Prostate gland (tissue), 2 donors: ENCODE measurements at regions not wholly inside any gene's neighbourhood (a gene's known extent, or its start where the extent isn't known, plus 50 kb on each side); places are given as distances from the start of the nearest gene placed in this dataset.

ENCODE experiments used
- DNase-seq: peaks from one replicate; pipeline ENCODE4 v3.0.0-alpha.2; 2019; ENCODE audit warnings: low spot score
- H3K27ac ChIP-seq, 2 donors: fragments of 200-600 bp; sonication (generic); 2 replicates each; pipeline ENCODE4 v1.5.1; 2017 to 2019
- H3K27me3 ChIP-seq: fragments of 200-600 bp; sonication (generic); replicated peaks from 2 replicates; pipeline ENCODE4 v1.5.1; 2019; ENCODE audit not compliant: insufficient read depth
- H3K36me3 ChIP-seq, 2 donors: fragments of 200-600 bp; sonication (generic); 1 replicate in 1 of 2; 2 replicates in 1 of 2; pipeline versions ENCODE4 v1.5.1 to v1.8.1; 2017 to 2019
- H3K4me1 ChIP-seq: fragments of 200-600 bp; sonication (generic); replicated peaks from 2 replicates; pipeline ENCODE4 v1.5.1; 2019
- H3K4me3 ChIP-seq, 2 donors: fragments of 200-600 bp; sonication (generic); 2 replicates each; pipeline ENCODE4 v1.5.1; 2017 to 2019
- H3K9me3 ChIP-seq: fragments of 200-600 bp; sonication (generic); 2 replicates; pipeline ENCODE4 v1.5.1; 2017
- CTCF ChIP-seq, 4 experiments: fragments of 200-600 bp in 2 of 4; fragments of 450-650 bp in 2 of 4; sonication (generic) in 2 of 4; IDR thresholded peaks; 1 replicate in 3 of 4; 2 replicates in 1 of 4; pipeline ENCODE4 v1.5.1; 2016 to 2019; ENCODE audit warnings: antibody characterized with exemption in 4 of 4, mild to moderate bottlenecking in 2 of 4, moderate library complexity in 2 of 4
- POLR2A ChIP-seq: fragments of 450-650 bp; IDR thresholded peaks from one replicate; pipeline ENCODE4 v1.6.1; 2016; ENCODE audit warnings: antibody characterized with exemption, mild to moderate bottlenecking
- POLR2AphosphoS5 ChIP-seq: sonication (generic); formaldehyde crosslinking; IDR thresholded peaks from one replicate; pipeline ENCODE4 v1.6.1; 2017; ENCODE audit warnings: antibody characterized with exemption
- WGBS: methylation state at CpG from one replicate; pipeline ENCODE4 v1.1.5; 2018; 5-methylcytosine and 5-hydroxymethylcytosine counted together
- intact Hi-C: fragments of 100-400 bp; cut with DNase I; formaldehyde crosslinking; loops from one replicate; pipeline ENCODE4 v1.14.2; 2022

GRCh38 chr11:45725776-45726492, 60.5 kb upstream of the CHST1 start:
- H3K36me3 ChIP-seq, result no peaks in the 10 kb centered on the region
- no peaks in the 10 kb centered on the region for H3K4me1 ChIP-seq
- H3K4me3 ChIP-seq, result no peak overlapping the region
- no peaks in the 10 kb centered on the region for H3K9me3 ChIP-seq
- intact Hi-C loops, result no loop called here
- H3K27ac ChIP-seq, result no peak overlapping the region
- no peaks in the 10 kb centered on the region for H3K27me3 ChIP-seq
- TF ChIP-seq POLR2A (no peak), POLR2AphosphoS5 (no peak), CTCF (IDR thresholded peaks at IDR 0.05) (no peak)
- no peak for DNase-seq
- 72% methylated on average over 6 of the region's 6 CpGs for WGBS

GRCh38 chr11:45725121-45725520, 59.7 kb upstream of the CHST1 start:
- no peak for DNase-seq
- H3K27ac ChIP-seq, result no peak overlapping the region
- H3K4me1 ChIP-seq, result no peaks in the 10 kb centered on the region
- intact Hi-C loops, result no loop called here
- TF ChIP-seq CTCF (IDR thresholded peaks at IDR 0.05) (no peak), POLR2A (no peak), POLR2AphosphoS5 (no peak)
- peaks cover 3% of the 10 kb centered on the region for H3K27me3 ChIP-seq
- no peaks in the 10 kb centered on the region for H3K36me3 ChIP-seq
- WGBS, result 75% methylated on average over 3 of the region's 3 CpGs
- H3K4me3 ChIP-seq, result no peak overlapping the region
- no peaks in the 10 kb centered on the region for H3K9me3 ChIP-seq

- H3K9me3 ChIP-seq, result no peaks in the 10 kb centered on the region
- TF ChIP-seq POLR2A (no peak), CTCF (IDR thresholded peaks at IDR 0.05) (no peak), POLR2AphosphoS5 (no peak)
- H3K27me3 ChIP-seq, result peaks cover 3% of the 10 kb centered on the region
- no peak overlapping the region for H3K27ac ChIP-seq
- DNase-seq, result no peak
- no peaks in the 10 kb centered on the region for H3K4me1 ChIP-seq
- intact Hi-C loops, result no loop called here
- 35% methylated on average over 3 of the region's 3 CpGs for WGBS
- no peak overlapping the region for H3K4me3 ChIP-seq
- no peaks in the 10 kb centered on the region for H3K36me3 ChIP-seq
Observed at GRCh38 chr11:45724153-45724552, 58.7 kb upstream of the CHST1 start.

GRCh38 chr11:45723397-45723796, 58.0 kb upstream of the CHST1 start:
- DNase-seq, result no peak
- 76% methylated on average over 7 of the region's 7 CpGs for WGBS
- H3K27me3 ChIP-seq, result peaks cover 3% of the 10 kb centered on the region
- no peaks in the 10 kb centered on the region for H3K9me3 ChIP-seq
- H3K4me1 ChIP-seq, result no peaks in the 10 kb centered on the region
- intact Hi-C loops, result no loop called here
- H3K27ac ChIP-seq, result no peak overlapping the region
- no peak overlapping the region for H3K4me3 ChIP-seq
- H3K36me3 ChIP-seq, result no peaks in the 10 kb centered on the region
- TF ChIP-seq CTCF (IDR thresholded peaks at IDR 0.05) (no peak), POLR2A (no peak), POLR2AphosphoS5 (no peak)

- H3K9me3 ChIP-seq, result no peaks in the 10 kb centered on the region
- no peaks in the 10 kb centered on the region for H3K36me3 ChIP-seq
- H3K4me3 ChIP-seq, result no peak overlapping the region
- peaks cover 3% of the 10 kb centered on the region for H3K27me3 ChIP-seq
- TF ChIP-seq POLR2A, result no peak
- no peak for TF ChIP-seq POLR2AphosphoS5
- TF ChIP-seq CTCF (IDR thresholded peaks at IDR 0.05), result no peak
- WGBS, result 85% methylated on average over 13 of the region's 13 CpGs
- no peaks in the 10 kb centered on the region for H3K4me1 ChIP-seq
- H3K27ac ChIP-seq, result no peak overlapping the region
- DNase-seq, result no peak
- intact Hi-C loops, result no loop called here
Observed at GRCh38 chr11:45722144-45722543, 56.7 kb upstream of the CHST1 start.
